ENCODE measurements at regions not wholly inside any gene's neighbourhood (a gene's known extent, or its start where the extent isn't known, plus 50 kb on each side); places are given as distances from the start of the nearest gene placed in this dataset.

- TF ChIP-seq PKNOX1 (IDR thresholded peaks at IDR 0.05) (no peak), SP1 (IDR thresholded peaks at IDR 0.05) (no peak)
Measured at GRCh38 chr1:208988811-208989222, 594.7 kb upstream of the CAMK1G start.
